Neural cell (in vitro differentiated cells): ENCODE measurements at regions not wholly inside any gene's neighbourhood (a gene's known extent, or its start where the extent isn't known, plus 50 kb on each side); places are given as distances from the start of the nearest gene placed in this dataset.

Experiments
- H2AFZ ChIP-seq: fragments of 200-600, 300-800 bp; sonication (generic), shearing (Covaris generic); 2 replicates; pipeline ENCODE4 v1.6.0; 2014; ENCODE audit warnings: low read depth, mild to moderate bottlenecking, antibody characterized with exemption, low read length, moderate library complexity
- H3F3A ChIP-seq: fragments of 200-600 bp; shearing (Covaris generic); 2 replicates; pipeline ENCODE4 v1.6.1; 2016; ENCODE audit warnings: mild to moderate bottlenecking, moderate library complexity, mixed read lengths, antibody characterized with exemption, low read length; ENCODE audit not compliant: insufficient read depth, poor library complexity, severe bottlenecking
- H3K27ac ChIP-seq: fragments of 200-600, 300-800 bp; sonication (generic), shearing (Covaris generic); 2 replicates; pipeline ENCODE4 v1.5.1; 2014; ENCODE audit warnings: mild to moderate bottlenecking, low read length, moderate library complexity
- H3K27me3 ChIP-seq: fragments of 300-800, 200-600 bp; sonication (generic), shearing (Covaris generic); 2 replicates; pipeline ENCODE4 v1.6.0; 2014; ENCODE audit warnings: mild to moderate bottlenecking, low read depth, low read length, moderate library complexity; ENCODE audit not compliant: insufficient read depth
- H3K36me3 ChIP-seq: fragments of 300-800, 200-600 bp; sonication (generic), shearing (Covaris generic); 2 replicates; pipeline ENCODE4 v1.5.1; 2014; ENCODE audit warnings: mild to moderate bottlenecking, antibody characterized with exemption, low read length, moderate library complexity; ENCODE audit not compliant: insufficient read depth
- H3K4me2 ChIP-seq: fragments of 300-800, 200-600 bp; sonication (generic), shearing (Covaris generic); 2 replicates; pipeline ENCODE4 v1.6.0; 2014; ENCODE audit warnings: mild to moderate bottlenecking, low read length
- H3K4me3 ChIP-seq: fragments of 300-800, 200-600 bp; sonication (generic), shearing (Covaris generic); 2 replicates; pipeline ENCODE4 v1.5.1; 2014; ENCODE audit warnings: mild to moderate bottlenecking, low read length, moderate library complexity
- H3K79me2 ChIP-seq: fragments of 200-600 bp; shearing (Covaris generic); replicated peaks from 2 replicates; pipeline ENCODE4 v1.6.0; 2014; ENCODE audit warnings: mild to moderate bottlenecking, low read length, moderate library complexity; ENCODE audit not compliant: insufficient read depth
- H3K9ac ChIP-seq: fragments of 300-800, 200-600 bp; sonication (generic), shearing (Covaris generic); 2 replicates; pipeline ENCODE4 v1.6.1; 2016; ENCODE audit warnings: mild to moderate bottlenecking, low read length, mixed read lengths
- H3K9me2 ChIP-seq: fragments of 200-600 bp; shearing (Covaris generic); 2 replicates; pipeline ENCODE4 v1.6.1; 2016; ENCODE audit warnings: mild to moderate bottlenecking, low read length, mixed read lengths; ENCODE audit not compliant: insufficient read depth
- H3K9me3 ChIP-seq: fragments of 200-600, 300-800 bp; sonication (generic), shearing (Covaris generic); 2 replicates; pipeline ENCODE4 v1.6.1; 2016; ENCODE audit warnings: mild to moderate bottlenecking, mixed run types, low read length, moderate library complexity, mixed read lengths
- H4K20me1 ChIP-seq: fragments of 200-600 bp; shearing (Covaris generic); 2 replicates; pipeline ENCODE4 v1.6.1; 2016; ENCODE audit warnings: mild to moderate bottlenecking, mixed run types; ENCODE audit not compliant: insufficient read depth
- EP300 ChIP-seq: fragments of 450-650 bp; conservative IDR thresholded peaks from 2 replicates; pipeline ENCODE4 v1.6.1; 2014; ENCODE audit warnings: antibody characterized with exemption, mild to moderate bottlenecking, moderate library complexity; ENCODE audit not compliant: poor library complexity, severe bottlenecking
- MXI1 ChIP-seq: fragments of 450-650 bp; conservative IDR thresholded peaks from 2 replicates; pipeline ENCODE4 v1.6.1; 2014; ENCODE audit warnings: antibody characterized with exemption, mild to moderate bottlenecking; ENCODE audit not compliant: poor library complexity, severe bottlenecking
- POLR2AphosphoS5 ChIP-seq: IDR thresholded peaks from 2 replicates; pipeline ENCODE4 v1.6.1; 2012
- RAD21 ChIP-seq: fragments of 450-650 bp; conservative IDR thresholded peaks from 2 replicates; pipeline ENCODE4 v1.6.1; 2014; ENCODE audit warnings: antibody characterized with exemption, mild to moderate bottlenecking, moderate library complexity
- REST ChIP-seq: IDR thresholded peaks from 2 replicates; pipeline ENCODE4 v1.6.1; 2012; ENCODE audit warnings: borderline replicate concordance
- SMC3 ChIP-seq: fragments of 450-650 bp; conservative IDR thresholded peaks from 2 replicates; pipeline ENCODE4 v1.6.1; 2014; ENCODE audit warnings: antibody characterized with exemption, mild to moderate bottlenecking, moderate library complexity; ENCODE audit not compliant: poor library complexity
- TAF1 ChIP-seq: IDR thresholded peaks from 2 replicates; pipeline ENCODE4 v1.6.1; 2012; ENCODE audit warnings: low read depth
- small RNA-seq, 3 experiments: library from RNA; depleted of rRNA; stranded (forward); fragments of <200 nt; gene quantifications; one replicate each; pipeline ENCODE3, GENCODE V24; 2012

- no peaks in the 10 kb centered on the region for H3K9me2 ChIP-seq
- TF ChIP-seq TAF1: no peak
- no peak for TF ChIP-seq SMC3
- no peak for TF ChIP-seq POLR2AphosphoS5
- no peak for TF ChIP-seq RAD21
- no peak for TF ChIP-seq REST
- H3F3A ChIP-seq: no peaks in the 10 kb centered on the region
- no peak overlapping the region for H3K4me2 ChIP-seq
- H3K9ac ChIP-seq: no peak overlapping the region
- no peaks in the 10 kb centered on the region for H3K79me2 ChIP-seq
- no peaks in the 10 kb centered on the region for H3K36me3 ChIP-seq
- H2AFZ ChIP-seq: no peak overlapping the region
- H4K20me1 ChIP-seq: no peaks in the 10 kb centered on the region
- no peak overlapping the region for H3K27ac ChIP-seq
- no peaks in the 10 kb centered on the region for H3K27me3 ChIP-seq
- no peak overlapping the region for H3K4me3 ChIP-seq
- H3K9me3 ChIP-seq: peaks cover 4% of the 10 kb centered on the region
These were observed 1561.6 kb downstream of the OTOL1 start for GRCh38 chr3:163058031-163058854.

- Histone ChIP-seq H3K4me2 (no peak overlapping the region), H3K79me2 (no peaks in the 10 kb centered on the region), H3K9me2 (no peaks in the 10 kb centered on the region), H3K9me3 (no peaks in the 10 kb centered on the region), H2AFZ (no peak overlapping the region), H3K4me3 (no peak overlapping the region), H4K20me1 (no peaks in the 10 kb centered on the region), H3K27me3 (no peaks in the 10 kb centered on the region), H3K36me3 (no peaks in the 10 kb centered on the region), H3K27ac (no peak overlapping the region), H3K9ac (no peak overlapping the region), H3F3A (no peaks in the 10 kb centered on the region)
- TF ChIP-seq EP300: no peak
- TF ChIP-seq MXI1: no peak
- no peak for TF ChIP-seq POLR2AphosphoS5
- no peak for TF ChIP-seq REST
- no peak for TF ChIP-seq TAF1
- TF ChIP-seq RAD21: no peak
- no peak for TF ChIP-seq SMC3
These were observed 1575.1 kb downstream of the OTOL1 start for GRCh38 chr3:163071713-163072112.

Small RNAs in the stretch of these regions (small RNA-seq; reads per million reads assigned to genes)
- 0 reads per million in 3 experiments for gene AC128716.1
